ENCODE measurements at regions not wholly inside any gene's neighbourhood (a gene's known extent, or its start where the extent isn't known, plus 50 kb on each side); places are given as distances from the start of the nearest gene placed in this dataset.
A peak's percentile ranks its signal among the peaks of the same experiment; 100 is the strongest.
"Not testable (repeated sequence)": the region's sequence is repeated elsewhere in the genome, so short reads cannot be mapped to it uniquely, and the experiment has no call there.

DNA sequence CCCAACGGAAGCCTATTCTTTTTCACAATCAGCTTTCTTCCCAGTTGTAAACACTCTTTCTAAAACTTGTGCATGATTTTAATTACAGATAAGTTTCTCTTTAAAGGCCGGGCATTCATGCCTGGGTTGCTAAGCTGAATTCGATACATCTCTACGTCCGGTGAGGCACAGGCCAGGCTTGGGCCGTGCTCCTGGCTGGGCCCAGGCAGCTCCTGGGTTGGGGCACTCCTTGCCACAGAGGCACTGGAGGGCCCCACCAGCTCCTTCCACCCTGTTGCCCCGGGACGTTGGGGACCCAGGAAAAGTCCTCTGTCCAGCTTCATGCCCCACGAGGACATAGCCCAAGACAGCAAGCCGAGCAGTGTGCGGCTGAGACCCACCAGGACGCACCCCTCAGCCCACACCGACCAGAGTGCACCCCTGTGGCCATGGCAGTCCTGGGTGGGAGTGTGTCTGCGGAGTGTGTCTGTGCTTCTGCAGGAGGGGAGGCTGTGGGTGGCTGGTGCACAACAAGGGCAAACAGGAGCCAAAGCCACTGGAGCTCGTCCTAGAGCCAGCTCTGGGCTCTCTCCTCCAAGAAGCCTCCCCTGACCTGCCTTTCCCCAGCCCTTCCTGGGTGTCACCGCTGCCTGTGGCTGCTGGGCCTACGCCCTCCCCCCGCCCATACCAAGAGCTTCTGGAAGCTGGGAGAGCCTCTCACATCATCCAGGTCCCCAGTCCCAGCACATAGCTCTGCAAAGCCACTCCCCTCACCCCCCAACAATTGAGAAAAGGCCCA lies 128.0 kb upstream of the NKX1-1 start:
- DNase-seq (ENCODE audit: low spot score): peak; percentile 67
- intact Hi-C loops (cut with DNase I): no loop called here

- peak; percentile 69 for DNase-seq (ENCODE audit: low spot score)
- intact Hi-C loops (cut with DNase I): no loop called here
These were observed 127.3 kb upstream of the NKX1-1 start for GRCh38 chr4:1533501-1534064.

- intact Hi-C loops (cut with DNase I): loop anchor here in 1 of 2 donors (1.0 kb wide), 1 partner anchor 166 kb away; no protein-coding TSS in a partner anchor
- peak; percentile 75 for DNase-seq (ENCODE audit: low spot score)
These were observed 126.5 kb upstream of the NKX1-1 start for GRCh38 chr4:1532549-1533395.

DNA sequence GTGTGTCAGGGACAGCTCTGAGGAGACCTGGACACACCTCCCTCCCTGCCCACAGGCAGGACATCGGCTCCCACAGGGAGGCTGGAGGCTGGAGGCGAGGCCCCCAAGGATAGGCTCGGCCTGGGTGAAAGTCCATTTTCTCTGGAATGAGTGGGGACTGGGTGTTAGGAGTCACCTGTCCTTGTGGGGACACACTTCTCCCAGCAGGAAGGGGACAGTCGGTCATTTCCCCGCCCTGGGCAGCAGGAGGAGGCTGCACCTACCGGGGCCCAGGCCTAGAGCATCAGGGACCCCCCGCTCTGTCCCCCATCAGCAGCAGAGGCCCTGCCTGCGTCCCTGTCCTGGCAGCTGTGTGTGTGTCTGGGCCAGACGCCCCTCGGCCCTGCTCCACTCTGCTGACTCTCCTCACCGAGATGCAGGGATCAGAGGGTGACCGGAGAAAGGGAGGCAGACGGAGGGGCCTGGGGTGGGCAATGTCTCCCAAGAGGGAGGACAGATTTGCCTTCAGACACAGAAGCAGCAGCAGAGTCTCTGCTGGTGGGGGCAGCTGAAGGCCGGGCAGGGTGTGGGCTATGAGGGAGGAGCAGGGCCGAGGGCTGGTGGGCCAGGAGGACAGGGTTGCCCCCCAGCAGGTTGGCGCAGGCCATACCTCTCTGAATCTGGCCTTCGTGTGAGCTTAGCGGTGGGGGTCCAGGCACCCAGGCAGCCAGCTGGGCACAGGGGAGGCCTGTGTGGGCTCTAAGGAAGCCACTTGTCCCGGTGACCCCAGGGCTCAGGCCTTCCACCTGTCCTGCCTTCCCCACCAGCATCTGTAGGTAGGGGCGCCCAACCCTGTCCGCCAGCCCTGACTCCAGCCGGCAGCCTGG lies 125.7 kb upstream of the NKX1-1 start:
- DNase-seq (ENCODE audit: low spot score): peak; percentile 72

GRCh38 chr4:1530356-1530755 lies 124.1 kb upstream of the NKX1-1 start:
- intact Hi-C loops (cut with DNase I): no loop called here
- peak; percentile 68 for DNase-seq (ENCODE audit: low spot score)

More for the DNA sequence above, 125.7 kb upstream of the NKX1-1 start:
- intact Hi-C loops (cut with DNase I): loop anchor here in 1 of 2 donors (1.0 kb wide), 1 partner anchor 166 kb away; no protein-coding TSS in a partner anchor

DNA sequence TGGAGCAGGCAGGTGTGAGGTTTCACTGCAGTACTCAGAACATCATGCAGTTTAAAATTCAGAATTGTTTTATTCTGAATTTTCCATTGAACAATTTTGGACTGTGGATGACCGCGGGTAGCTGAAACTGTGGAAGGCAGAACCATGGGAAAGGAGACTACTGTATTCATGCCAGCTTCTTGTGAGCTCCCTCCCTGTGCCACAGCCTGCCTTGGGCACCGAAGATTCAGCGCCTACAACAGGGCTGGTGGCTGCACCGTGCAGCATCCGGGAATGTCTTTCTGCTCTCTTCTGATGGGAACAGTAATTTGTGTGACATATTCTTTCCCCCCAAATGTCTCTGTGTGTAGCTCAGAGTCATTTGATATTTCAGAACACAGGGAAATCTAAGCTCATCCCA lies 118.5 kb upstream of the NKX1-1 start:
- DNase-seq (ENCODE audit: low spot score): peak; percentile 46
- intact Hi-C loops (cut with DNase I): no loop called here

DNA sequence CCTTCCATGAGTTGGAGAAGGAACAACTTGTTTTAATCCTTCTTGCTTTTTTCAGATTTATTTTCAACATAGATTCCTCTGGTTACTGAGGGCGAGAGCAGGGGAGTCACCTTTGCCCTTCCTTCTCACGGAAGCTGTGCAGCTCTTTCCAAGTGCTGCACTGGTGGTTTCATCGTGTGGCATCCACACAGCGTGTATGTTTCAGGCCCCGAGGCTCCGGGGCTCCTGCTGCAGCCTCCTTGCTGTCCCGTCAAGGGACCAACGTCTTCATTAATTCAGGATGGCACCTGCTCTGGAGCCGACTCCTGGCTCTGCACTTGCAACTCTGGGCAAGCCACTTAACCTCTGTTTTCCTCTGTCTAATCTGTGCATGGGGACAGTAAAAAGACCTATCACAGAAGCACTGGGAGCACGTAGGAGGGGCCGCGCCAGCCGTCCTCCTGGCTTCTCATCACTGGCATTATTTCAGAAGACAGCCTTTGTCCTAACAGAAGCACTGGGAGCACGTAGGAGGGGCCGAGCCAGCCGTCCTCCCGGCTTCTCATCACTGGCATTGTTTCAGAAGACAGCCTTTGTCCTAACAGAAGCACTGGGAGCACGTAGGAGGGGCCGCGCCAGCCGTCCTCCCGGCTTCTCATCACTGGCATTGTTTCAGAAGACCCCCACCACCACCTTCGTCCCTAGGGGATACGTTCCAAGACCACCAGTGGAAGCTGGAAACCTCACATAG lies 117.8 kb upstream of the NKX1-1 start:
- intact Hi-C loops (cut with DNase I): no loop called here
- peak; percentile 80 for DNase-seq (ENCODE audit: low spot score)

DNA sequence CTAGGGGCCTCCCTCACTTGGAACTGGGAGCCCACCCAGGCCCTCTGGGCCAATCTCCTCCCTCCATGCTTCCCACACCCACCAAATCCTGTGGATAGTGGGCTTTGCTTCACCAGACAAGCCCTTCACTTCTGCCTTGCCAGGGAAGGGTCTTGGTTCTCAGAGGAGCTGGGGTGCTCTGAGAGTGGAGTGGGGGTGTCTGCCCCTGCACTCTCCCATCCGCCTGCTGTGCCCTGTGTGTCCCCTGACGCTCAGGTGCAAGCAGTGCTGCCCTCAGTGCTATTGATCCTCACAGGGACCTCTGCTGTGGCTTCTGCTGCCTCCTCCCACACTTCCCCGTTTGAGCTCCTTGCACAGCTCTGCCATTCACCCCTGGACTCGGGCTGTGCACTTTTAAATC lies 117.3 kb upstream of the NKX1-1 start:
- peak; percentile 34 for DNase-seq (ENCODE audit: low spot score)
- intact Hi-C loops (cut with DNase I): no loop called here

GRCh38 chr4:1523033-1523432 lies 116.8 kb upstream of the NKX1-1 start:
- DNase-seq (ENCODE audit: low spot score): no peak
- intact Hi-C loops (cut with DNase I): no loop called here

DNA sequence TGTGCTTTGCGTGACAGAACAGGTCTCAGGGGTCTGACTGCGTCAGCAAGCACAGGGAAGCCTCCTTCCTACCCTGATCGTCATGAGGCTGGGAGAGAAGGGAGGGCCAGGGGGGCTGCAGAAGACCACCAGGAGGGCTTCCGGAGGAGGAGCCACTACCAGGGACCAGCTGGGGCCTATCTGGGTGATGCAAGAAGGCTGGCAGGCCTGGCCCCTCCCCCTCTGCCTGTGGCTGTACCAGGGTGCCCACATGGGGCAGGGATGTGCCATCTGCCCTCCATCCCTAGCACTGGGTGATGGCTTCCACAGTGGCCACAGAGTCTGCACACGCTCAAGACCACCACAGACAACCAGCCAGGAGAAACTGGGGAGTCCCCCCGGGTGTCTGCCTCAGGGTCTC lies 116.4 kb upstream of the NKX1-1 start:
- intact Hi-C loops (cut with DNase I): no loop called here
- DNase-seq (ENCODE audit: low spot score): peak; percentile 64

DNA sequence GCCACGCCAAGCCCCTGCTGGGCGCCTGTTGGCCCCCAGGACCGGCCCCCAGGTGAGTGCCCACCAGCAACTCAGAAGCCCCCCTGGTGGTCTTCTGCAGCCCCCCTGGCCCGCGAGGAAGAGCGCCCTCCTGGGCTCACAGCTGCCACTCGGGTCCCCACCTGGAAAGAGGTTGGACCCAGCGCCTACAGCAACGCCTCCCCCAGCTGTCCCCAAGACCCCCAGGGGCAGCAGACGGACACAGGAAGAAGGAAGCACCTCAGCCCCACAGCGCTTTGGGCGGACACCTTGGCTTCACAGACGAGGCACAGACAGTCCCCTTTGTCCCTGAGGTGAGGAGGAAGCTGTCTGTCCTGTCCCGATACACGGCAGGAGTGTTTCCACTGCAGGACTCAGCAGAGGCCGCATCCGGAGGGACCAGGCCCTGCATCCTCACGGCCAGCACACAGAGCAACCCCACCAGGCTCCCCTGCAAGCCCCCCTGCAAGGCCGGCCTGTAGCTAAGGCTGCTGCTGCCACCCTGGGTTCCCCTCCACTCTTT lies 115.6 kb upstream of the NKX1-1 start:
- DNase-seq (ENCODE audit: low spot score): peak; percentile 66

DNA sequence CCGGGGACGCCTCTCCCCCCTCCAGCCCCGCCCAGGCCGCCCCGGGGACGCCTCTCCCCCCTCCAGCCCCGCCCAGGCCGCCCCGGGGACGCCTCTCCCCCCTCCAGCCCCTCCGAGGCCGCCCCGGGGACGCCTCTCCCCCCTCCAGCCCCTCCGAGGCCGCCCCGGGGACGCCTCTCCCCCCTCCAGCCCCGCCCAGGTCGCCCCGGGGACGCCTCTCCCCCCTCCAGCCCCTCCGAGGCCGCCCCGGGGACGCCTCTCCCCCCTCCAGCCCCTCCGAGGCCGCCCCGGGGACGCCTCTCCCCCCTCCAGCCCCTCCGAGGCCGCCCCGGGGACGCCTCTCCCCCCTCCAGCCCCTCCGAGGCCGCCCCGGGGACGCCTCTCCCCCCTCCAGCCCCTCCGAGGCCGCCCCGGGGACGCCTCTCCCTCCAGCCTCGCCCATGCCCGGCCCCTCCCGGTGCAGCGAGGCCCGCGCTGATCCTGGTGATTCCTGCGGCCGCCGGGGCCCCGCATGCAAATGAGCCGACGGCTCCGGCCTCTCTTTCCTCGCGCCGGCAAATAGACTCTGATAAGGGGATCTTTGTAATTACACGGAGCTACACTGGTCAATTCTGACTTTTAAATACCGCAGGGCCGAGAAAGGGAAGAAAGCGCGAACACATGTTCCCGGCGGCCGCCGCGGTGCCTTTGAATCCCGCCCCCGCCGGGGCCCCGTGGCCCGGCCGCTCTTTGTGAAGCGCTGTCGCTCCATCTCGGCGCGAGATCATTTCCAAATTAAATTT lies 114.7 kb upstream of the NKX1-1 start:
- DNase-seq (ENCODE audit: low spot score): peak; percentile 81
- intact Hi-C loops (cut with DNase I): not testable (repeated sequence)

More for the DNA sequence above, 115.6 kb upstream of the NKX1-1 start:
- intact Hi-C loops (cut with DNase I): no loop called here

DNA sequence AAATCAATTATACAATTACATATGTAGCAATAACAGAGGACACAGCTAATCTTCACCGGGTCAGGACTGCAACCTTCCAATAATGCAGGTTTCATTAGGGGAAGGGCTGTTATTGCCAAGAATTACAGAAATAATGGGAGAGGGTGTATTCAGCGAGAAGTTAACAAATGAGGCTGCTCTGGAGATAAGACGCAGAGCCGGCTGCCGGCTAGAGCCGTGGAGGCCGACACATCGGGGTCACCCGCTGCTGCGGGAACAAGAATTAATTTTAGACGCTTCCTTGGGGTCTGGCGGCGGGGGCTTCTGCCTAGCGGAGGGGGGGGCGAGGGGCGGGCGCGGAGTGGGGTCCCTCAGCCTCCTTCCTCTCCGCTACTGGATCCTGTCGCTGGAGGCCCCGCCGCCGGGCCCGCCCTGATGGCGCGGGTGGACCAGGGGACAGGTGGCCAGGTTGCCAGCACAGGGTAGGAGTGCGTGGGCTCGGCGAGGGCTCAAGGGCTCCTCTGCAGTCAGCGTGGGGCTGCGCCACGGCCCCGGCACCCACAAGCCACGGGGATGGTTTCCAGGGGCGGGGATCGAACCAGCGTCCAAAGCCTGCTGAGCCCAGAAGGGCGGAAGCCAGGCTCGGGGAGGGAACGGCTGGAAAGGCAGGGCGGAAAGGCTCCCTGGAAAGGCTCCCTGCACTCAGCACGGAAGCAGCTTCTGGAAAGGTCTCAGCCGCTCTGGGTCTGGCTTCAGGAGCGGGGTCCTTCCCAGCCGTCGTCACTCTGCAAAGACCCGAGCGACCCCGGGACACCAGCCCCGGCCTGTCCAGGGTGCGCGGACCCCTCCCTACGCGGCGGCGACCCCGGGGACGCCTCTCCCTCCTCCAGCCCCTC lies 113.8 kb upstream of the NKX1-1 start:
- intact Hi-C loops (cut with DNase I): no loop called here

DNA sequence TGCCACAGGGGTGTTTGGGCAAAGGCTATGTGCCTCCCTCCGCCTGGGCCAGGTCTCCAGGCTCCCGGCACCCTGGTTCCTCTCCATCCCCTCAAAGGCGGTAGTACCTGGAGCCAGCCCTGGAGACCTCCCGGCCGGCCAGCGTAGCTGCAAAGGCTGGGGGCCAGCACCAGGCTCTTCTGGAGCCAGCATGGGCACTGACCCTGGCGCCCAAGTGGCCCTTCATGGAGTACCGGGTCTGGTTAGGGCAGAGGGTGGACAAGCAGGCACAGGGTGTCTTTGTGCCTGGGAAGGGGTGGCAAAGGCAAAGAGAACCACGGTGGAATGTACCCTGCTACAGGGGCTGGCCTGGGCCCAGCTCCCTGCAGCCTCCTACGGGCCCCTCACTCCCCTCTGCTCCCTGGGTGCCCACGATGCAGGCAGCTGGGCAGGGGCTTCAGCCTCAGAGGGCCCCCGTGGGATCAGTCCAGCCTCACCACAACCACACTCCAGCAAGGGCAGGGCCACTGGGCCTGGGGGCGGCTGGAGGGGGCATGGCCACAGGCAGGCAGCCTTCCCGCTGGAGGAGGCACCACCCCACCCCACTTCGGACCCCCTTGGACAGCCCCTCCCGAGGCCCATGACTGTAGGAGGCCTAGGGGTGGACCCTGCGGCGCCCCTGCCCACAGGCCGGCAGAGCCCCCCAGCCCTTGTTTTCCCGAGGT lies 112.9 kb upstream of the NKX1-1 start:
- DNase-seq (ENCODE audit: low spot score): peak; percentile 75

More for the DNA sequence above, 113.8 kb upstream of the NKX1-1 start:
- DNase-seq (ENCODE audit: low spot score): peak; percentile 69

DNA sequence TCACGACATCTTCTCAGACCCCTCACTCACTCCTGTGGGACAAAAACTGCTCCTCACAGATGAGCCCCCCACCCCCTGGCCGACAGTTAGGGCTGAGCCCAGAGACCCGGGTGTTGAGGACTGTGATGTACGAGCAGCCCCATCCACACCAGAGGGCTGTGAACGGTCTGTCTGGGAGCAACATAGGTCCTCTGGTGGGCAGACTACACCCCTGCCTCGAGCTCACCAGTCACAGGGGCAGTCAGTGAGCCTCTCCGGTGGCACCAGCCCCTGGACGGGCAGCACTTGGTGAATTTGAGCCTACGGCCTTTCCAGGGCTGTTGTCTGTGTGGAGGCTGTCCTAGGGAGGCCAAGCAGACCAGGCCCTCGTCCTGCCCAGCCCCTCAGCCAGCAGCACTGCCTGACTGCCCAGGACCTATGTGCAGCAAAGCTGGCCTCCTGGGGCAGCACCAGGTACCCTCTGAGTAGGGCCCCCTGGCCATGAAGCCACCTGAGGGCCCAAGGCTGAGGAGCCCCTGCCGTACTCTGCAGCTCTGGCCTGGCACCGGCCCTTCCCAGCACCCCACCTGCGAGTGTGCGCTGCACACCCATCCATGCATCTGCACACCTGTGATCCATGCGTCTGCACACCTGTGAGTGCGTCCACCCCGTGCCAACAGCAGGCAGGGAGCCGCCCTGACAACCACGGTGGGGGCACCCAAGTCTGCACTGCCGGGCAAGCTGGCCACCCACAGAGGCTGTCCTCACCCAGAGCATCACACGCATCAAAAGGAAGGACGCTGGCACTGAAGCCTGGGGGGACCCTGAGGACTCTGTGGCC lies 111.6 kb upstream of the NKX1-1 start:
- intact Hi-C loops (cut with DNase I): no loop called here
- DNase-seq (ENCODE audit: low spot score): peak; percentile 75

More for the DNA sequence above, 112.9 kb upstream of the NKX1-1 start:
- intact Hi-C loops (cut with DNase I): no loop called here

Measured in posterior vena cava (tissue), 2 donors.